K562 (cell line): ENCODE measurements at regions not wholly inside any gene's neighbourhood (a gene's known extent, or its start where the extent isn't known, plus 50 kb on each side); places are given as distances from the start of the nearest gene placed in this dataset.

ENCODE experiments used
- FOXA1 ChIP-seq: fragments of 450-650 bp; IDR thresholded peaks from 2 replicates; pipeline ENCODE4 v1.6.1; 2016; ENCODE audit warnings: mild to moderate bottlenecking, borderline replicate concordance
- FOXM1 ChIP-seq, 2 experiments: fragments of 450-650 bp in 1 of 2; sonication (generic) in 1 of 2; formaldehyde crosslinking in 1 of 2; IDR thresholded peaks; 2 replicates each; pipeline versions ENCODE4 v1.6.1 to v1.9.0; 2017 to 2022; ENCODE audit warnings: low read depth in 2 of 2, mild to moderate bottlenecking in 2 of 2, missing genetic modification reagents in 1 of 2, moderate library complexity in 1 of 2
- HDAC2 ChIP-seq: fragments of 450-650 bp; IDR thresholded peaks from 2 replicates; pipeline ENCODE4 v1.6.1; 2016; ENCODE audit warnings: mild to moderate bottlenecking
- MAFF ChIP-seq: IDR thresholded peaks from 2 replicates; pipeline ENCODE4 v1.6.1; 2012; ENCODE audit warnings: low read length, improper control_type of control experiment
- POLR2A ChIP-seq: fragments of 450-650 bp; conservative IDR thresholded peaks from 2 replicates; pipeline ENCODE4 v1.6.1; 2016
- SRF ChIP-seq, 2 experiments: fragments of 250-450, 450-650 bp in 1 of 2; sonication (Bioruptor Pico) in 1 of 2; sonication (generic) in 1 of 2; formaldehyde crosslinking; IDR thresholded peaks; 2 replicates each; pipeline versions ENCODE4 v1.5.0 to v1.5.1; 2020 to 2022; ENCODE audit warnings: mild to moderate bottlenecking in 1 of 2, missing genetic modification reagents in 1 of 2
- U2AF2 ChIP-seq: fragments of 200-400 bp; formaldehyde crosslinking; optimal IDR thresholded peaks from 2 replicates; pipeline ENCODE3; 2017; ENCODE audit warnings: low read depth, mild to moderate bottlenecking, low read length
- YY1 ChIP-seq, 3 experiments: IDR thresholded peaks; 2 replicates each; pipeline ENCODE4 v1.6.1; 2011; ENCODE audit warnings: low read length in 2 of 3, mild to moderate bottlenecking in 2 of 3, moderate library complexity in 2 of 3, borderline replicate concordance in 1 of 3, control low read depth in 1 of 3, low read depth in 1 of 3; ENCODE audit not compliant: insufficient read depth in 3 of 3, insufficient replicate concordance in 2 of 3, control insufficient read depth in 1 of 3, insufficient read length in 1 of 3; ENCODE audit errors: extremely low read depth in 1 of 3
- ZBTB17 ChIP-seq: fragments of 450-650 bp; formaldehyde crosslinking; IDR thresholded peaks from 2 replicates; pipeline ENCODE4 v1.4.0; 2020; ENCODE audit warnings: mild to moderate bottlenecking
- ZNF77 ChIP-seq: fragments of 250-450 bp; sonication (Bioruptor Pico); IDR thresholded peaks from 2 replicates; pipeline ENCODE4 v1.5.0; 2020
- TF ChIP-seq, protein P1 (sequence below): fragments of 250-450 bp; sonication (Bioruptor Pico); IDR thresholded peaks from 2 replicates; pipeline ENCODE4 v1.8.0; 2021; ENCODE audit warnings: moderate library complexity, mild to moderate bottlenecking, inconsistent platforms

DNA sequence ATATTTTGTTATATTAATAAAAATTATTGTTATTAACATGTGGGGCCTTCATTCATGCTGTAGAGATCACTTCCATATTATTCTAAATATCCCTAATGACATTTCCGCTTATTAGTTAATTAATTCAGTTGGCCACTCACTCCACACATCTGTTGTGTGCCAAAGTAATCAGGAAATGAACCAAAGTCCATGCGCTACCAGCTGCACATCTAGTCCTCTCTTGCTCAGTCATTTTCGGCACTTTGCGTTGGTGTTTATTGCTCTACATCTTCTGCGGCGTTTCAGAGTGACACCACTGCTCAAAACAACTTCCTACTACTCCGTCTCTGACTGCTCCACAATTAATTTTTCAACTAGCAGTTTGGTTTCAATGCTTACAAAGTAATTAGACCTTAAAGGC lies 101.4 kb upstream of the ZFHX3 start:
- TF ChIP-seq SRF (CRISPR knock-in tag; IDR thresholded peaks at IDR 0.05) (no peak), ZBTB17 (no peak), MAFF (no peak), FOXA1 (no peak), FOXM1 (IDR thresholded peaks at IDR 0.05; ENCODE audit: low read depth) (no peak), FOXM1 (CRISPR knock-in tag; IDR thresholded peaks at IDR 0.05; ENCODE audit: low read depth) (no peak), U2AF2 (no peak), POLR2A (no peak), ZNF77 (CRISPR knock-in tag) (no peak), HDAC2 (no peak), YY1 (IDR thresholded peaks at IDR 0.05; ENCODE audit: borderline replicate concordance in 1 of 3, control insufficient read depth in 1 of 3, extremely low read depth in 1 of 3, insufficient read depth in 3 of 3, insufficient read length in 1 of 3, insufficient replicate concordance in 2 of 3, low read depth in 1 of 3, low read length in 2 of 3) (no peak)
- TF ChIP-seq, protein P1, sequence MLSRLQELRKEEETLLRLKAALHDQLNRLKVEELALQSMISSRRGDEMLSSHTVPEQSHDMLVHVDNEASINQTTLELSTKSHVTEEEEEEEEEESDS (CRISPR knock-in tag) = no peak
